ENCODE measurements at regions not wholly inside any gene's neighbourhood (a gene's known extent, or its start where the extent isn't known, plus 50 kb on each side); places are given as distances from the start of the nearest gene placed in this dataset.

DNA sequence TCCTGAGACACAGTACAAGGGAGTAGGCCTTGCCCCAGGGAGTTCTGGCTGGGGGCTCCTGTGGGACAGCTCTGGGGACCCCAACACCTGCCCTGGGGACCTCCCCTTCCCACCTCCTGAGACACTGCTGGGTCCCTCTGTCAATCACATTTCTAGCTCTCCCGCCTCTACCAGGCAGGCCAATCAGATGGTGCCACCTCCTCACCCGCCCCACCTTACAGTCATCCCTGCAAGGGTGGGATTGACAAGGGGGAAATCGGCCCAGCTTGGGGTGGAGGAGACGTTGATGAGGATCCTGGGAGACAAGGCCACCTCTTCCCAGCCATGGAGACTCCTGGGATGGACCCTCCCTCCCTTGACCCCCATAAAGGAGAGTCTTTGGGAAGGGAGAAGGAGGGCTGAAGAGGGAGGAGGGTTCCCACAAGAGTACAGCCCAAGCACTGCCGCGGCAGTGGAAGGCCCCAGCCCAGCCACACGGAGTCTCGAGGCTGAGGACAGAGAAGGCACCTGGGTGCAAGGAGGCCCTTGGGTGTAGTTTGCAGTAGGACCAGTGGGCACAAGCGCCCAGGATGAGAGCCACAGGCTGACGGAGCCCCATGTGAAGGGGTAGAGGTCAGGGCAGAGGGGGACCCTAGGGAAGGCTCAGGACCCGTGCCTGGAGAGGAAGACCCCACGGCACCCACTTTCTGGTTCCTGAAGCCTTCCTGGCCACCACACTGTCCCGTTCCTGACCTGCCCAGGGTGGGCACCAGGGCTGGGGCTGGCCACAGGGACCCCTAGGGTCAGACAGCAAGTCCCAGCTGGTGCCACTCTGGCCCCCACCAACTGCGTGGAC lies 109.9 kb upstream of the OTOS start:
- TF ChIP-seq, protein P1, sequence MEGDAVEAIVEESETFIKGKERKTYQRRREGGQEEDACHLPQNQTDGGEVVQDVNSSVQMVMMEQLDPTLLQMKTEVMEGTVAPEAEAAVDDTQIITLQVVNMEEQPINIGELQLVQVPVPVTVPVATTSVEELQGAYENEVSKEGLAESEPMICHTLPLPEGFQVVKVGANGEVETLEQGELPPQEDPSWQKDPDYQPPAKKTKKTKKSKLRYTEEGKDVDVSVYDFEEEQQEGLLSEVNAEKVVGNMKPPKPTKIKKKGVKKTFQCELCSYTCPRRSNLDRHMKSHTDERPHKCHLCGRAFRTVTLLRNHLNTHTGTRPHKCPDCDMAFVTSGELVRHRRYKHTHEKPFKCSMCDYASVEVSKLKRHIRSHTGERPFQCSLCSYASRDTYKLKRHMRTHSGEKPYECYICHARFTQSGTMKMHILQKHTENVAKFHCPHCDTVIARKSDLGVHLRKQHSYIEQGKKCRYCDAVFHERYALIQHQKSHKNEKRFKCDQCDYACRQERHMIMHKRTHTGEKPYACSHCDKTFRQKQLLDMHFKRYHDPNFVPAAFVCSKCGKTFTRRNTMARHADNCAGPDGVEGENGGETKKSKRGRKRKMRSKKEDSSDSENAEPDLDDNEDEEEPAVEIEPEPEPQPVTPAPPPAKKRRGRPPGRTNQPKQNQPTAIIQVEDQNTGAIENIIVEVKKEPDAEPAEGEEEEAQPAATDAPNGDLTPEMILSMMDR (IDR thresholded peaks at IDR 0.05), result no peak
- no peak for TF ChIP-seq POLR2A (IDR thresholded peaks at IDR 0.05)
- Histone ChIP-seq H3K27ac (peak overlapping the region; percentile 67 to 86 (median 82)), H3K4me3 (no peak overlapping the region), H3K9me3 (no peaks in the 10 kb centered on the region), H3K4me1 (peaks cover 0 to 22% (median 3%) of the 10 kb centered on the region in 4 donors), H3K36me3 (no peaks in the 10 kb centered on the region), H3K27me3 (no peaks in the 10 kb centered on the region)
- peak in 1 of 3 donors; percentile 46 for DNase-seq

DNA sequence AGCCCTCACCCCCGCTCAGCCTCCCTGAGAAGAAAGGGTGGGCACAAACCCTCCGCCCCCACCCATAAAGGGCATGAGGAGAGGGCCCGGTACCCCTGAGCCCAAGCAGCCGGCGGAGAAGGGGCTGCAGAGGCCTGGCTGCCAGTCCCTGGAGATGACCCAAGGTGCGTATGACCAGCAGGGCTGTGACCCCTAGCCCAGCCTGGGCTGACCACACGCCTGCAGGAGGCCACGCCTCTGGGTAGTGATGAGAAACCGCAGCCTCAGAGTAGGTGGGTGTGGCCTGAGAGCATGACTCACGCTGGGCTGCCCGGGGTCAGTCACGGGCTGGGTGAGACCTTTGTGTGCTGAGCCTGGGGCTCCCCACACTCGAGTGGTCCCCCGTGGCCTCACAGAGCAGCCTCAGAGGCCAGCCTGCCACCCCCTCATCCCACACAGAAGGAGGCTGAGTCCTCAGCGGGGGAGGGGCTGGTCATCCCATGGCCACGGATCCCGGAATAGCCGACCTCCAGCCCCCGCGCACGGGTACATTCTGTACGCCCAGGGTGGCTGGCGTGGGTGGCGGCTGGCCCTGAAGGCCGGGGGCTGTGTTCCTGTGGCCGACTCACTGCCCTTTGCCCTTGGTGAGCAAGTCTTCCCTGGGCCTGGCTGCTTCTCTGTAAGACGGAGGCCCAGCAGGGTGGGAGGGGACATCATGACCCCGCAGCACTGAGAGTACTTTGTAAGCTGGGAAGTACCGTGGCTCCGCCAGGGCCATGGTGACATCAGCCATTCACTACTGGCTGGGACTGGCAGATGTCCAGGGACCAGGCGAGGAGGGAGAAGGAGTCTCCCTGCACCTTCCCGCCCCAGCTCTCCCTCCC lies 110.8 kb upstream of the OTOS start:
- Histone ChIP-seq H3K4me3 (no peak overlapping the region), H3K27me3 (no peaks in the 10 kb centered on the region), H3K27ac (peak overlapping the region; percentile 67 to 86 (median 82)), H3K4me1 (peaks cover 0 to 22% (median 3%) of the 10 kb centered on the region in 4 donors), H3K9me3 (no peaks in the 10 kb centered on the region), H3K36me3 (no peaks in the 10 kb centered on the region)
- peak; percentile 40 to 83 (median 68) for DNase-seq
- no peak for TF ChIP-seq POLR2A (IDR thresholded peaks at IDR 0.05)
- TF ChIP-seq, protein P1 (IDR thresholded peaks at IDR 0.05), result no peak

DNA sequence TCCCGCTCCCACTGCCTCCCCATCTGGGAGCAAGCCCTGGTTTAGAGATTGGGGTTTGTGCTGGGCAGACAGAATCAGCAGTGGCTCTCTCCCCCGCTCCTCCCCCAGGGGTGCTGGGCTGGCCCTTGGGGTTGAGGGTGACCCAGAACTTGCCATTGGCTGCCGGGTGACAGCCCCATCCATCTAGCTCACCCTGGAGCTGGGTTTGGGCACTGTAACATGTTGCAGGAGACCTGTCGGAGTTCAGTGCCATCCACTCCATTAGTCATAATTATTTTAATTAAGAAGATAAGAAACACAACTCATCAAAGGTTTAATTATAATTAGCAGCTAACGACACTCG lies 111.4 kb upstream of the OTOS start:
- H3K4me1 ChIP-seq, result peaks cover 0 to 22% (median 3%) of the 10 kb centered on the region in 4 donors
- no peaks in the 10 kb centered on the region for H3K27me3 ChIP-seq
- H3K9me3 ChIP-seq, result no peaks in the 10 kb centered on the region
- TF ChIP-seq, protein P1 (IDR thresholded peaks at IDR 0.05), result no peak
- no peak for TF ChIP-seq POLR2A (IDR thresholded peaks at IDR 0.05)
- H3K36me3 ChIP-seq, result no peaks in the 10 kb centered on the region
- peak overlapping the region; percentile 67 to 86 (median 82) for H3K27ac ChIP-seq
- DNase-seq, result no peak
- no peak overlapping the region for H3K4me3 ChIP-seq

DNA sequence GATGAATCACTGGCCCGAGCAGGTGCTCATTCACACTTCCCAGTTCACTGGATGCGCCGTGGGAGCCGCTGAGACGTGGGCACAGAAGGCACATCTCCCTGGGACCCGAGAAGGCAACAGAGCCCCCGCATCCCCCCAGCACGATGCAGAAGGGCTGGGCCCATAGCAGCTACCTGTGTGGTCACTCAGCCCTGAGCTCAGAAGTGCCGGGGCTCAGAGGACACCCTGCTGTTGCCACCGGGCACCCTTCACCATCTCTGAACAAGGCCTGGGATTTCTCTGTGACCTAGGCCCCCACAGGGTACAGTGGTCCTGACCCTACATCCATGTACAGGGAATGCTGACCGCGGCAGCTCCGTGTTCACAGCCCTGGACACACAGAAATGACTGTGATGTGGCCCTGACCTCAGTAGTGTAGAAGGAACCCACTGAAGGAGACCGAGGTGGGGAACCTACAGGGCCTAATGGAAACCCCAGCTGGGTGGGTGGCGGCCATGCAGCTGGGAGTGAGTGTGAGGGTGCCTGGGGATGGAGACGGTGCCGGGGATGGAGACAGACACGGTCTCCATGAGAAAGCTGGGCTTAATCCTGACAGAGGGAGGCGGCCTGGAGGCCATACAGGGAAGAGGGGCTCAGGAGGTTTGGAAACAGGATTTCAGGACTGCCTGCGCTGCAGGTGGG lies 111.9 kb upstream of the OTOS start:
- H3K4me1 ChIP-seq, result peaks cover 0 to 22% (median 3%) of the 10 kb centered on the region in 4 donors
- peak overlapping the region; percentile 67 to 86 (median 82) for H3K27ac ChIP-seq

More for the DNA sequence above, 111.9 kb upstream of the OTOS start:
- H3K4me3 ChIP-seq, result no peak overlapping the region
- no peaks in the 10 kb centered on the region for H3K36me3 ChIP-seq
- no peaks in the 10 kb centered on the region for H3K9me3 ChIP-seq
- no peak for DNase-seq
- H3K27me3 ChIP-seq, result no peaks in the 10 kb centered on the region
- TF ChIP-seq, protein P1 (IDR thresholded peaks at IDR 0.05), result no peak
- TF ChIP-seq POLR2A (IDR thresholded peaks at IDR 0.05), result no peak
